Neural progenitor cell (in vitro differentiated cells): ENCODE measurements at regions not wholly inside any gene's neighbourhood (a gene's known extent, or its start where the extent isn't known, plus 50 kb on each side); places are given as distances from the start of the nearest gene placed in this dataset.
A peak's percentile ranks its signal among the peaks of the same experiment; 100 is the strongest.

ENCODE experiments used
- EZH2 ChIP-seq: fragments of 200-600 bp; sonication (generic); IDR thresholded peaks from 2 replicates; pipeline ENCODE4 v1.6.1; 2017; ENCODE audit warnings: antibody characterized with exemption, mild to moderate bottlenecking, moderate library complexity
- TF ChIP-seq, protein P1 (sequence below): fragments of 200-600 bp; sonication (generic); IDR thresholded peaks from 2 replicates; pipeline ENCODE4 v1.5.1; 2017; ENCODE audit warnings: antibody characterized with exemption, mild to moderate bottlenecking

DNA sequence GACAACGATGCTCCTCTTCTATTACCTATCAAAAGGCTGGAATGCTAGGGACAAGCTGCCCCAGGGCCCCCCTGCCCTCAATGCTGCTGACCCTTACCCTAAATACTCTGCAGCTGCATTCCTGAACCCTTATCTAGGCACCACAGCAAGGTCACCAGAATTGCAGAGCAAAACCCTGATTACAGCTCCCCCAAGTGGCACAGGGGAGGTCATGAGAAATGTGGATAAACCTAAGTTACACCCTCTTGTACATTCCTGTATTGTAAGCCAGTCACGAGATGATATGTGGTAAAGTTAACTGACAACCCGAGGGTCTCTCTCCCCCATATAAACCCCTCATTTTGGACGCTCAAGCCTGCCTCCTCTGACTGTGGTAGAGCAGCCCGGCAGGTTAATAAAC lies 411.8 kb upstream of the STXBP6 start:
- TF ChIP-seq EZH2, result no peak
- TF ChIP-seq, protein P1, sequence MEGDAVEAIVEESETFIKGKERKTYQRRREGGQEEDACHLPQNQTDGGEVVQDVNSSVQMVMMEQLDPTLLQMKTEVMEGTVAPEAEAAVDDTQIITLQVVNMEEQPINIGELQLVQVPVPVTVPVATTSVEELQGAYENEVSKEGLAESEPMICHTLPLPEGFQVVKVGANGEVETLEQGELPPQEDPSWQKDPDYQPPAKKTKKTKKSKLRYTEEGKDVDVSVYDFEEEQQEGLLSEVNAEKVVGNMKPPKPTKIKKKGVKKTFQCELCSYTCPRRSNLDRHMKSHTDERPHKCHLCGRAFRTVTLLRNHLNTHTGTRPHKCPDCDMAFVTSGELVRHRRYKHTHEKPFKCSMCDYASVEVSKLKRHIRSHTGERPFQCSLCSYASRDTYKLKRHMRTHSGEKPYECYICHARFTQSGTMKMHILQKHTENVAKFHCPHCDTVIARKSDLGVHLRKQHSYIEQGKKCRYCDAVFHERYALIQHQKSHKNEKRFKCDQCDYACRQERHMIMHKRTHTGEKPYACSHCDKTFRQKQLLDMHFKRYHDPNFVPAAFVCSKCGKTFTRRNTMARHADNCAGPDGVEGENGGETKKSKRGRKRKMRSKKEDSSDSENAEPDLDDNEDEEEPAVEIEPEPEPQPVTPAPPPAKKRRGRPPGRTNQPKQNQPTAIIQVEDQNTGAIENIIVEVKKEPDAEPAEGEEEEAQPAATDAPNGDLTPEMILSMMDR, result peak; percentile 29
